ENCODE measurements at regions not wholly inside any gene's neighbourhood (a gene's known extent, or its start where the extent isn't known, plus 50 kb on each side); places are given as distances from the start of the nearest gene placed in this dataset.

GRCh38 chr15:29170521-29170920, 99.1 kb downstream of the NSMCE3 start:
- CTCF ChIA-PET: no interaction called here
- Mint-ChIP-seq H3K27me3 (peaks cover 33% of the 10 kb centered on the region), H3K36me3 (ENCODE audit: low read depth) (no peaks in the 10 kb centered on the region), H3K9me3 (no peaks in the 10 kb centered on the region), H3K4me3 (no peak overlapping the region), H3K27ac (no peak overlapping the region), H3K4me1 (no peaks in the 10 kb centered on the region)
- POLR2A ChIA-PET: no interaction called here
- no peak for DNase-seq

Data from activated CD4-positive, alpha-beta memory T cell treated with anti-CD3 and anti-CD28 coated beads, Interleukin-2, amount 10 ng/mL, durations not matched to agents 7 days and 5 days (primary cell).